ENCODE measurements at regions not wholly inside any gene's neighbourhood (a gene's known extent, or its start where the extent isn't known, plus 50 kb on each side); places are given as distances from the start of the nearest gene placed in this dataset.
"Not testable (repeated sequence)": the region's sequence is repeated elsewhere in the genome, so short reads cannot be mapped to it uniquely, and the experiment has no call there.

- DNase-seq (ENCODE audit: extremely low read depth, low read depth), result no peak
Measured at GRCh38 chr3:193922034-193922774, 213.7 kb upstream of the HES1 start.

- DNase-seq (ENCODE audit: extremely low read depth, low read depth), result not testable (repeated sequence)
Measured at GRCh38 chr3:193923958-193924357, 212.0 kb upstream of the HES1 start.

GRCh38 chr3:193926071-193926470 lies 209.9 kb upstream of the HES1 start:
- not testable (repeated sequence) for DNase-seq (ENCODE audit: extremely low read depth, low read depth)

- not testable (repeated sequence) for DNase-seq (ENCODE audit: extremely low read depth, low read depth)
Measured at GRCh38 chr3:193927413-193928206, 208.3 kb upstream of the HES1 start.

- DNase-seq (ENCODE audit: extremely low read depth, low read depth), result no peak
Measured at GRCh38 chr3:193928354-193929209, 207.4 kb upstream of the HES1 start.

- no peak for DNase-seq (ENCODE audit: extremely low read depth, low read depth)
Measured at GRCh38 chr3:193929373-193929772, 206.6 kb upstream of the HES1 start.

- DNase-seq (ENCODE audit: extremely low read depth, low read depth), result no peak
Measured at GRCh38 chr3:193929921-193930646, 205.9 kb upstream of the HES1 start.

GRCh38 chr3:193932136-193932535 lies 203.8 kb upstream of the HES1 start:
- no peak for DNase-seq (ENCODE audit: extremely low read depth, low read depth)

GRCh38 chr3:193932576-193932975 lies 203.4 kb upstream of the HES1 start:
- no peak for DNase-seq (ENCODE audit: extremely low read depth, low read depth)

GRCh38 chr3:193933451-193933850 lies 202.5 kb upstream of the HES1 start:
- DNase-seq (ENCODE audit: extremely low read depth, low read depth), result no peak

- DNase-seq (ENCODE audit: extremely low read depth, low read depth), result no peak
Measured at GRCh38 chr3:193935916-193936315, 200.0 kb upstream of the HES1 start.

GRCh38 chr3:193938613-193939012 lies 197.3 kb upstream of the HES1 start:
- no peak for DNase-seq (ENCODE audit: extremely low read depth, low read depth)

GRCh38 chr3:193939527-193939926 lies 196.4 kb upstream of the HES1 start:
- no peak for DNase-seq (ENCODE audit: extremely low read depth, low read depth)

GRCh38 chr3:193940526-193940925 lies 195.4 kb upstream of the HES1 start:
- DNase-seq (ENCODE audit: extremely low read depth, low read depth), result no peak

- DNase-seq (ENCODE audit: extremely low read depth, low read depth), result no peak
Measured at GRCh38 chr3:193941486-193941885, 194.5 kb upstream of the HES1 start.

- DNase-seq (ENCODE audit: extremely low read depth, low read depth), result no peak
Measured at GRCh38 chr3:193942516-193943055, 193.4 kb upstream of the HES1 start.

- DNase-seq (ENCODE audit: extremely low read depth, low read depth), result no peak
Measured at GRCh38 chr3:193943200-193943599, 192.7 kb upstream of the HES1 start.

GRCh38 chr3:193943851-193944517 lies 192.0 kb upstream of the HES1 start:
- DNase-seq (ENCODE audit: extremely low read depth, low read depth), result no peak

- DNase-seq (ENCODE audit: extremely low read depth, low read depth), result no peak
Measured at GRCh38 chr3:193944518-193944884, 191.4 kb upstream of the HES1 start.

GRCh38 chr3:193945143-193945542 lies 190.8 kb upstream of the HES1 start:
- DNase-seq (ENCODE audit: extremely low read depth, low read depth), result no peak
